Activated naive CD4-positive, alpha-beta T cell treated with anti-CD3 and anti-CD28 coated beads, Interleukin-2, amount 50 U/mL, for 72 hours (primary cell): ENCODE measurements at regions not wholly inside any gene's neighbourhood (a gene's known extent, or its start where the extent isn't known, plus 50 kb on each side); places are given as distances from the start of the nearest gene placed in this dataset.

Experiments used
- ATAC-seq, 2 donors: fragments of 150-1000 bp; cut with Tn5 transposase; 2 replicates each; pipeline ENCODE4 v1.10.0; 2021; ENCODE audit warnings: mild to moderate bottlenecking in 2 of 2, moderate library complexity in 2 of 2
- DNase-seq, 2 donors: peaks; one replicate each; pipeline ENCODE4 v3.0.0; 2021 to 2022; ENCODE audit warnings: low spot score in 2 of 2
- H3K27ac Mint-ChIP-seq, 2 donors: one replicate each; pipeline ENCODE4 v1.8.0; 2022; ENCODE audit warnings: mild to moderate bottlenecking in 2 of 2, mixed read lengths in 2 of 2
- H3K36me3 Mint-ChIP-seq, 2 donors: one replicate each; pipeline ENCODE4 v1.8.0; 2022; ENCODE audit warnings: mixed read lengths in 2 of 2
- H3K9me3 Mint-ChIP-seq, 2 donors: one replicate each; pipeline ENCODE4 v1.8.0; 2022; ENCODE audit warnings: mixed read lengths in 2 of 2

DNA sequence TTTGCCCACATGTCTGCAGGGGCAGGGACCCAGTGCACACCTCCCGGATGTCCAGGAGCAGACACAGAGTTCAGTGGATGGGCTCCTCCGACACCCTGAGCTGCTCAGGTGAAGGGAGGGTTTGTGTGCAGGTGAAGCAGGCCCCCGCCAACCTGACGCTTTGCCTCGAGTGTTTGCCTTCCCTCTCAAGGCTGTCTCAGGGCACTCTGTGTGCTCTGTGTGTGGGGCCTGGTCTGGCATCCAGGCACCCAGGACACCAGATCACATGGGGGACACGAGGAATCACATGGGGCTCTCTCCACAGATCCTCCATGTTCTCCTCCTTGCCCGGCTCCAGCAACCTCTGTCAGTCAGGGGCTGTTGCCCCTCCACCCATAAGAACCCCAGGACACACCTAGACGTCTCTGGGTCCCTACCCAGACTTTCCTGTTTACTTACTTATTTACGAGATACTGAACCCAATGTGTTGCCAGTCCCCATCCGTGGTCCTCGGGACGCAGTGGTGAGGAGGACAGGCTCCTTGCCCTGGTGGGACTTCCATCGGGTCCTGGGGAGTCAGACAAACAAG lies 99.5 kb downstream of the HTR5A start:
- DNase-seq (no peak), ATAC-seq (no peak)
- Mint-ChIP-seq H3K9me3 (no peaks in the 10 kb centered on the region), H3K36me3 (no peaks in the 10 kb centered on the region), H3K27ac (no peak overlapping the region)

DNA sequence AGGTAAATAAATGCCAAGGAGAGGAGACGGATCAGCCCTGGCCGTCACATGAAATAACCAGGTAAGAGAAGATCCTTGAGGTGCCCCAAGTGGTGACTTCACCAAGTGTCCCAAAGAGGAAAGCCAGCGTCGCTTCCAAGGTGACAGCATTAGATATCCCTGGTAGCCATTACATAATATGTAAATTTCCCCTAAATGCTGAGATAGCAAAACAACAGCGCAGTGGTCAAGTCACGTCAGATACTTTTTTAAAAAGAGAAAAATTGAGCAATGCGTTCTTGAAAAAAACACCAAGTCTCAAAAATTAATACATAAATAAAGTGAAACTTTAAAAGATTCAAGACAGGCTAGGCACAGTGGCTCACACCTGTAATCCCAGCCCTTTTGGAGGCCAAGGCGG lies 100.2 kb downstream of the HTR5A start:
- ATAC-seq (no peak), DNase-seq (no peak)
- no peak overlapping the region for H3K27ac Mint-ChIP-seq
- H3K36me3 Mint-ChIP-seq = no peaks in the 10 kb centered on the region
- no peaks in the 10 kb centered on the region for H3K9me3 Mint-ChIP-seq

DNA sequence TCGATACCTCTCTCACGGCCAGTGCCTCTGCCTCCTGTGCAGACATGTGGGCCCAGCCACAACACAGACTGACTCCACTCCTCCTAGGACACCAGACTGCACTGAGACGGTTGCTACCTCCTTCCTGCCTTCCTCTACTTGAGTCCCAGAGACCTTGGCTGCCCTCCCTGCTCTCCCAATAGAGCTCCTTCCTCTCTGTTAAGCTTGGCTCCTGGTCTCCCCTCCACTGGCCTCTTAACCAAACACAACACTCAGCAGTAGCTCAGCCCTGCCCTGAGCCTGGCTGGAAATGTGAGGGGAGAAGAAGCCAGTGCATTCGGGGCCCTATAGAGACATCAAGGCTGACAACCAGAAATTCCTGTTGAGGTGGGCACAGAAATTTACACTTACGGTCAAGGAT lies 102.0 kb downstream of the HTR5A start:
- Mint-ChIP-seq H3K36me3 (no peaks in the 10 kb centered on the region), H3K9me3 (no peaks in the 10 kb centered on the region), H3K27ac (no peak overlapping the region)
- no peak for DNase-seq
- no peak for ATAC-seq

- no peaks in the 10 kb centered on the region for H3K9me3 Mint-ChIP-seq
- no peak for DNase-seq
- ATAC-seq = no peak
- no peak overlapping the region for H3K27ac Mint-ChIP-seq
- no peaks in the 10 kb centered on the region for H3K36me3 Mint-ChIP-seq
Observed at GRCh38 chr7:155173905-155174304, 103.8 kb downstream of the HTR5A start.

- ATAC-seq = no peak
- no peak for DNase-seq
- Mint-ChIP-seq H3K27ac (no peak overlapping the region), H3K9me3 (peaks cover 0 to 9% of the 10 kb centered on the region in 2 donors), H3K36me3 (no peaks in the 10 kb centered on the region)
Observed at GRCh38 chr7:155178096-155178495, 108.0 kb downstream of the HTR5A start.

DNA sequence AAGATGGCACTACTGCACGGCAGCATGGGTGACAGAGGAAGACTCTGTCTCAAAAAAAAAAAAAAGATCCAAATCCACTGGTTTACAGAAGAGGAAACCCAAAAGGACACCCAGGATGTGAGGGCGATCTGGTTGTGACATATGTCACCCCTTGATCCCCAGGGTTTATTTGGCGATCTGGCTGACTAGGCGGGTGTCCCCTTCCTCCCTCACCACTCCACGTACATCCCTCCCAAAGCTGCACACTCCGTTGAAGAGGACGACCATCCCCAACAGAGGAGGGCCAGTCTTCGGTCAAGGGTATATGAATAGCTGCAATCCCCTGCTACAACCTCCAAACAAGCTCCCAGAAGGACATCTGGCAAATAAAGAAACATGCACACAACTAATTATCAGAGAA lies 111.6 kb downstream of the HTR5A start:
- DNase-seq = no peak
- ATAC-seq = no peak
- Mint-ChIP-seq H3K27ac (no peak overlapping the region), H3K36me3 (peaks cover 14 to 19% of the 10 kb centered on the region in 2 donors), H3K9me3 (peaks cover 10 to 24% of the 10 kb centered on the region in 2 donors)

DNA sequence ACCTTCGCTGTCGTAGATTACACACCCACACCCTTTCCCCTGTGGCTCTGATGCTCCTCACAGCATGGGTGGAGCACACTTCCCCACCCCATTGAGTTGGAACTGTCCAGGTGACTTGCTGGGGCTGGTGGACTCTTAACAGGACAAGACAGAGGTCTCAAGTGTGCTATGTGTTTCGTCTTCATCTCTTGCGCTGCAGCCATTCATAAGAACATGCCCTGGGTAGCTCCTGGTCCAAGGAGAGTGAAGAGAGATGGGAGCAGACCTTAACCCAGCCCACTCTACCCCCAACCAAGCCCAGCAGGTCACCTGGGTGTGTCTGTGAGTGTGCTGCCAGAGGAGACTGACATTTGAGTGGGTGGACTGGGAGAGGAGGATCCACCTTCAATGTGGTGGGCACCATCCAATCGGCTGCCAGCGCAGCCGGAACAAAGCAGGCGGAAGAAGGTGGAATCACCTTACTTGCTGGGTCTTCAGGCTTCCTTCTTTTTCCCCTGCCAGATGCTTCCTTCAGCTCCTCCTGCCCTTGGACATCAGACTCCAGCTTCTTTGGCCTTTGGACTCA lies 112.4 kb downstream of the HTR5A start:
- DNase-seq = no peak
- Mint-ChIP-seq H3K27ac (no peak overlapping the region), H3K36me3 (peaks cover 18 to 21% of the 10 kb centered on the region in 2 donors), H3K9me3 (peaks cover 10 to 24% of the 10 kb centered on the region in 2 donors)
- no peak for ATAC-seq

- no peak for ATAC-seq
- Mint-ChIP-seq H3K9me3 (peaks cover 10 to 24% of the 10 kb centered on the region in 2 donors), H3K36me3 (peaks cover 18 to 21% of the 10 kb centered on the region in 2 donors), H3K27ac (no peak overlapping the region)
- no peak for DNase-seq
Observed at GRCh38 chr7:155183655-155184054, 113.5 kb downstream of the HTR5A start.

DNA sequence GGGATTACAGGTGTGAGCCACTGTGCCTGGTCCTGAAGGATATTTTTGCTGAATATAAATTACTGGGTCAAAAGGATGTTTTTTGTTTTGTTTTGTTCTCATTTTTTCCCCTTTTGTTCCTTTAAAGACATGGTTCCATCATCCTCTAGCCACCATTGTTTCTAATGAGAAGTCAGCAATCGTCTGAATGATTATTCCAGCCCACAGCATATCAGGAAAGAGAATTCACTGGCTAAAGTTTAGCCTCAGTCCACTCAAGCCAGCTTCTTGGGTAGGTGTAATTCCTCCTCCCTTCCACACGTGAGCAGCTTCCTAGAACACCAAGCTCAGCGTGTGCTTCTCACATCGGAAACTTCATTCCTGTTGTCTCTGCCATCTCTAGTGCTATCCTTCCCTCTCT lies 112.8 kb upstream of the INSIG1 start:
- Mint-ChIP-seq H3K36me3 (peaks cover 18 to 21% of the 10 kb centered on the region in 2 donors), H3K9me3 (peaks cover 10 to 24% of the 10 kb centered on the region in 2 donors), H3K27ac (no peak overlapping the region)
- DNase-seq (no peak), ATAC-seq (no peak)

DNA sequence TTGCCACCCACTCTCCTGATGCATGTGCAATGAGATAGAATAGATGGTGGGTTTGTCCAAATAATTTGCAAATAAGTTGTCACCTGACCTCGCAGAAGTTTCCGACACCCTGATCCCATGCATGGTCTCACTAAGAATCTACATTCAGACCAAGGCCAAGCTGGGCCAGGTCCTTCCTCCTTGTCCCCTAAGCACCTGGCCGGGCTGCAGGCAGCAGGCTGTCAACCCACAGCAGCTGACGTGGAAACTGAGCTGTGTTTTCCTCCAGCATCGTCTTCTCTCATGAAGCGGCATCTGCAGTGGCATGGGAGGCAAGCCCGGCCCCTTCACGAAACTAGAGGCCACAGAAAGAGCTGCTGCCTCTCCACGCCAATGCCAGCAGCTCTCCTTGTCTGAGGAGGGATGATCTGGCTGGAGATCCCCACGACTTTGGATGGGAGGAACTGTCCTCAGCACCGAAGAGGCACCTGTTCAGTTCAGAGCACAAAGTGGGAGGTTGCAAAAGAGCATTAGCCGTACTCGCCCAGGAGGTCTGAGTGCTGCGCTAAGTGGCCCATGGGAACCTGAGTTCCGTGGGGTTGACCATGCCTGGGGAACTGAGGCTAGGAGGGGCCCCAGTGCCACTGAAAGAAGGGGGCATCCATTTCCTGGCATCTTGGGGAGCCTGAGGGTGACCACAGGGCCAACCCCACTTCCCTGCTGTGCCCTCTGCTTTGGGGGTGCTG lies 110.5 kb upstream of the INSIG1 start:
- ATAC-seq (no peak), DNase-seq (no peak)
- H3K36me3 Mint-ChIP-seq = peaks cover 18 to 25% of the 10 kb centered on the region in 2 donors
- H3K9me3 Mint-ChIP-seq = peaks cover 10 to 21% of the 10 kb centered on the region in 2 donors
- no peak overlapping the region for H3K27ac Mint-ChIP-seq

DNA sequence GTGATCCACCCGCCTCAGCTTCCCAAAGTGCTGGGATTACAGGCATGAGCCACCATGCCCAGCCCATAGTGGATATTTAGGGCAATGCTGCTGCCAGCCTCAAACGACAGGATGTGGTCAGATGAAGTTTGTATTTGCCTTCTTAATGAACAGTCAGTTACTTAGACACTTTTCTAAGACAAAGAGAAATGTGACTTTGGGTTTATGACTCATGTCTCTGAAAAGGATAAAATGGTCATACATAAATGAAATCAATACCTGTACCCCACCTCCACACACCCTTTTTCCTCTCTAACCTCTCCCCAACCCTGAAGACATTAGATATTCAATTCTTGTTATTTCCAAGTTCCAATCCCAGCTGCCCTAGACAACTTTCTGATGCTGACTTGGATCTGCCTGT lies 109.3 kb upstream of the INSIG1 start:
- DNase-seq (no peak), ATAC-seq (peak; percentile 54 to 69)
- peaks cover 18 to 32% of the 10 kb centered on the region in 2 donors for H3K36me3 Mint-ChIP-seq
- peaks cover 10 to 17% of the 10 kb centered on the region in 2 donors for H3K9me3 Mint-ChIP-seq
- no peak overlapping the region for H3K27ac Mint-ChIP-seq

DNA sequence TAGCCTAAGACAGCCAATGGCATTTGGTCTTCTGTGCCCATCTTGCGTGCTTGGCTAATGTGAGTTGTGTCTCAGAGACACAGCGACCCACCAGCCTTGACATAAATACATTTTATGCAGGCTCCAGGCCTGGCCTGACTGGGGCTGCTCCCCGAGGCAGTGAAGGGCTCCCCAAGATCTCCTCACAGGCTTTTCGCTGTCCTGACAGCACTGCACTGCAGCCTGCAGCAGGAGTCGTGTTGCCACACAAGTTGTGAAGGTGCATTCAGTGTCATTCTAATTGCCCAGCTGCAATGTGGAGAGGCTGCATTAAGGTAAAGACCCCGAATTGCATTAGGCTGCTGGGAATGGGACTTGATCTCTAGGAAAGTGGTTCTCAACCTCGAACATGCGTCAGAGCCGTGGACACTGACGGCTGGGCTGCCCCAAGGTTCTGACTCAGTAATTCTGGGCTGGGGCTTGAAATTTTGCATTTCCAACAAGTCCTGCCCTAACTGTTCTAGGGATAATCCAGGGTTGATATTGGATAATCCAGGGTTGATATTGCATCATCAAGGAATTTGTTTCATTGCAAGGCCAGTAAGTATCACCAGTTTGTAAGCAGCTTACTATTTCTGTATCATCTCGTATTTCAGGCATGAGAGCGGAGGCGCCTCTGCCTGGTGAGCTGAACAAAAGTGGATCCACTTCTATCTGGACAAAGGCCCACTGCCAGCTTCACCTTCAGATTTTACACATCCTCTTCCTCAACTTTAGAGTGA lies 108.7 kb upstream of the INSIG1 start:
- no peak for DNase-seq
- ATAC-seq = no peak
- no peak overlapping the region for H3K27ac Mint-ChIP-seq
- H3K36me3 Mint-ChIP-seq = peaks cover 18 to 32% of the 10 kb centered on the region in 2 donors
- peaks cover 10 to 17% of the 10 kb centered on the region in 2 donors for H3K9me3 Mint-ChIP-seq

DNA sequence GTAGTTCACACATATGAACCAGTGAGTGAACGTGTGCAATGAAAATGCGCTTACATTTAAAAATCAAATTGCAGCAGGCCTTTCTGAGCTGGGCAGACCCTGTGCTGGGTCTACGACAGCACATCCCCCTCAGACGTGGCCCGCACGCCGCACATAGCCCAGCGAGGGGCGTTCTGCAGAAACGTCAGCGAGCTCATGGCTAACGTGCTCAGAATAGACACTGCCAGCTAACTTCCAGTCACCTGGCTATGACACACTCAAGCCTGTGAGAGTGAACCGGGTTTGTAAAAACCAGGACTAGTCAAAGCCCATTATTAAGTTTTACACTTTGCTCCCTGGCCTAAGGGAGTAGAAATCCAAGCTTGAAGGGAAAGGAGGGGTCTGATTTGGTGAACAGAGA lies 108.1 kb upstream of the INSIG1 start:
- Mint-ChIP-seq H3K36me3 (peaks cover 18 to 31% of the 10 kb centered on the region in 2 donors), H3K9me3 (peaks cover 10 to 17% of the 10 kb centered on the region in 2 donors), H3K27ac (no peak overlapping the region)
- DNase-seq (no peak), ATAC-seq (no peak)

GRCh38 chr7:155190688-155191087 lies 107.0 kb upstream of the INSIG1 start:
- ATAC-seq (peak; percentile 68 to 74), DNase-seq (peak in 1 of 2 donors; percentile 84)
- Mint-ChIP-seq H3K27ac (no peak overlapping the region), H3K36me3 (peaks cover 10 to 20% of the 10 kb centered on the region in 2 donors), H3K9me3 (peaks cover 2 to 8% of the 10 kb centered on the region in 2 donors)

GRCh38 chr7:155191137-155191536 lies 106.5 kb upstream of the INSIG1 start:
- Mint-ChIP-seq H3K9me3 (peaks cover 4 to 9% of the 10 kb centered on the region in 2 donors), H3K36me3 (peaks cover 8 to 20% of the 10 kb centered on the region in 2 donors), H3K27ac (no peak overlapping the region)
- DNase-seq = no peak
- no peak for ATAC-seq

DNA sequence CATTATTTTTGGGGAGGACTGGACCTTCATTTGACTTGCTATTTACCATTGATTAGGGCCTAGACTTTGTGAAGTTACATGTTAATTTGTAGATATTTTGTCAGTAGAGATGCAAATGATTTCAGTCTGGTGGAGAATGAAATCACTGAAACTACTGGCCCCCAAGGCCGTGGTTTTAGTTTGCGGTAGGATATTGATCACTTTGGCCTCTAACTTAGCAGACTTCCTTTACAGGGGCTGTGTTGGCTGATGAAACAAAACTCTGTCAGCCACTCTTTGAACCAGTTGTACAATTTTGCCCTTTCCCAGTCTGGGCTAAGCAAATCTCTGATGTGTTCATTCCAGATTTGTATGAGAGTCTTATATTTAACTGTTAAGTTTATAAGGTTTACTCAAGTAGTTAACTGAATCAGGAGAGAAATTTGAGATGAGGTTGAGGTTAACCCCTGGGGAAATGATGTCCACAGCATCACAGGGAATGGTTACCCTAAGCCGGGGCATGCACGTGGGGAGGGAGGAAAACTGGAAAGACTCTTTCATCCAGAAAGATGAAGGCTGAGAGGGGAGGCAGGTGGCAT lies 105.7 kb upstream of the INSIG1 start:
- no peak for DNase-seq
- Mint-ChIP-seq H3K36me3 (peaks cover 12 to 24% of the 10 kb centered on the region in 2 donors), H3K27ac (no peak overlapping the region), H3K9me3 (peaks cover 7 to 16% of the 10 kb centered on the region in 2 donors)
- peak in 1 of 2 donors; percentile 30 for ATAC-seq
